ENCODE measurements at regions not wholly inside any gene's neighbourhood (a gene's known extent, or its start where the extent isn't known, plus 50 kb on each side); places are given as distances from the start of the nearest gene placed in this dataset.

DNA sequence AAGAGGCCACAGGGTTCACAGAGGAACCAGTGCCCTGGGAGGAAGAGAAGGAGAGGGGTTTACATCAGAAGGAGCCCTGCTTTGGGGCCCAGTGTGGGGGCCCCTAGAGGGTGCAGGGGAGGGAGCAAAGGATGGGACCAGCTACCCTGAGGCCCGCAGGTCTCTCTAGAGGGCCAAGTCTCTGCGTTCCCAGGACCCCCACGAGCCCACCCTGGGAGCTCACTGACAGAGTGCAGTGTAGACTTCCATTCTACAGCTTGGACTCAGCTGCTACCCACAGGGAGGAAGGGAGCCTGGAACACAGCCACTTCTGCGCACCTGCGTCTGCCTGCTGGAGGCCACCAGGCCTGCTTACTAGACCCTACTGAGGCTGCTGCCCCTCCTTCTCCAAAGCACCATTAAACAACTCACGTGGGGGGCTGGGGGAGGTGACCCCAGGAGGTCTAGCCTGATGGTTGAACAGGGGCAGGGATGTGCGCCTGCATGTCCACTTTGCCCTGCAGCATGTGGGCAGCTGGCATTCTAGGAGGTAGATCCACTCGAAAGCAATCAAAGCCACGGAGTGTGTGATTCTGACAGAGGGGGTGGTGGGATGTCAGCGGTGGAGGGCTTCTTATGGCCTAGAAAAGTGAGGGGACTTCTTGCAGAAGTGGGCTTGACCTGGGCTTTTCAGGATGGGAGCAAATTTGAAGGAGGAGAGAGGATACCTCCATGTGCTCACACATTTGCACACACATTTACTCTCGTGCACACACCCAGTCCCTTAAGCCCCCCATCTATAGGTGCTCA is 90.2 kb downstream of the ZFP36L2 start:
- no peak for TF ChIP-seq POLR2AphosphoS5 (IDR thresholded peaks at IDR 0.05; ENCODE audit: borderline replicate concordance, low read depth, low read length)
- TF ChIP-seq EZH2 (IDR thresholded peaks at IDR 0.05): no peak
- TF ChIP-seq FOXP2 (optimal IDR thresholded peaks at IDR 0.05; ENCODE audit: control extremely low read depth, extremely low read length, insufficient read depth): no peak

Measured in SK-N-MC (cell line).